Inflammatory macrophage (primary cell): ENCODE measurements at regions not wholly inside any gene's neighbourhood (a gene's known extent, or its start where the extent isn't known, plus 50 kb on each side); places are given as distances from the start of the nearest gene placed in this dataset.
A peak's percentile ranks its signal among the peaks of the same experiment; 100 is the strongest.
"Not testable (repeated sequence)": the region's sequence is repeated elsewhere in the genome, so short reads cannot be mapped to it uniquely, and the experiment has no call there.

Source experiments
- DNase-seq, 2 donors: peaks; one replicate each; pipeline ENCODE4 v3.0.0-alpha.2; 2020 to 2022

- DNase-seq = no peak
Observed at GRCh38 chr3:20376665-20377217, 190.7 kb upstream of the SGO1 start.

- DNase-seq = no peak
Observed at GRCh38 chr3:20375302-20375701, 189.3 kb upstream of the SGO1 start.

GRCh38 chr3:20370273-20371063 lies 184.5 kb upstream of the SGO1 start:
- not testable (repeated sequence) for DNase-seq

GRCh38 chr3:20361000-20361399 lies 175.0 kb upstream of the SGO1 start:
- DNase-seq = no peak

GRCh38 chr3:20353286-20353685 lies 167.3 kb upstream of the SGO1 start:
- DNase-seq = no peak

- DNase-seq = no peak
Observed at GRCh38 chr3:20352546-20353179, 166.7 kb upstream of the SGO1 start.

- no peak for DNase-seq
Observed at GRCh38 chr3:20350449-20350848, 164.4 kb upstream of the SGO1 start.

- no peak for DNase-seq
Observed at GRCh38 chr3:20346916-20347315, 160.9 kb upstream of the SGO1 start.

GRCh38 chr3:20346369-20346768 lies 160.4 kb upstream of the SGO1 start:
- no peak for DNase-seq

GRCh38 chr3:20344400-20344959 lies 158.5 kb upstream of the SGO1 start:
- DNase-seq = no peak

GRCh38 chr3:20343790-20344189 lies 157.8 kb upstream of the SGO1 start:
- no peak for DNase-seq

GRCh38 chr3:20340324-20340928 lies 154.4 kb upstream of the SGO1 start:
- peak; percentile 68 to 70 for DNase-seq

- no peak for DNase-seq
Observed at GRCh38 chr3:20336572-20336971, 150.6 kb upstream of the SGO1 start.

- no peak for DNase-seq
Observed at GRCh38 chr3:20334842-20335241, 148.8 kb upstream of the SGO1 start.

GRCh38 chr3:20327889-20328288 lies 141.9 kb upstream of the SGO1 start:
- DNase-seq = no peak

- DNase-seq = no peak
Observed at GRCh38 chr3:20326541-20326940, 140.5 kb upstream of the SGO1 start.

GRCh38 chr3:20325563-20325962 lies 139.6 kb upstream of the SGO1 start:
- DNase-seq = no peak

- DNase-seq = peak in 1 of 2 donors; percentile 36
Observed at GRCh38 chr3:20324664-20325478, 138.9 kb upstream of the SGO1 start.

GRCh38 chr3:20323307-20323927 lies 137.4 kb upstream of the SGO1 start:
- DNase-seq = no peak

- no peak for DNase-seq
Observed at GRCh38 chr3:20322085-20322484, 136.1 kb upstream of the SGO1 start.

- no peak for DNase-seq
Observed at GRCh38 chr3:20321391-20322047, 135.5 kb upstream of the SGO1 start.
